Transverse colon (tissue), 4 donors: ENCODE measurements at regions not wholly inside any gene's neighbourhood (a gene's known extent, or its start where the extent isn't known, plus 50 kb on each side); places are given as distances from the start of the nearest gene placed in this dataset.

Source experiments
- DNase-seq: peaks from one replicate; pipeline ENCODE4 v3.0.0-alpha.2; 2019
- H3K27ac ChIP-seq, 4 donors: fragments of 200-600 bp; sonication (generic); 2 replicates each; pipeline ENCODE4 v1.5.1; 2016 to 2018; ENCODE audit warnings: inconsistent platforms in 4 of 4
- H3K27me3 ChIP-seq: fragments of 200-600 bp; sonication (generic); 2 replicates; pipeline ENCODE4 v1.5.1; 2017; ENCODE audit warnings: inconsistent platforms
- H3K36me3 ChIP-seq, 4 donors: fragments of 200-600 bp; sonication (generic); 2 replicates each; pipeline ENCODE4 v1.5.1; 2017 to 2019; ENCODE audit warnings: inconsistent platforms in 4 of 4
- H3K4me1 ChIP-seq, 4 donors: fragments of 200-600 bp; sonication (generic); 2 replicates each; pipeline ENCODE4 v1.5.1; 2017 to 2020; ENCODE audit warnings: inconsistent platforms in 4 of 4
- H3K4me3 ChIP-seq, 4 donors: fragments of 200-600 bp; sonication (generic); 1 replicate in 1 of 4; 2 replicates in 3 of 4; pipeline versions ENCODE4 v1.5.1 to v1.6.1; 2017 to 2019; ENCODE audit warnings: inconsistent platforms in 4 of 4
- H3K9me3 ChIP-seq, 2 donors: fragments of 200-600 bp; sonication (generic); 2 replicates each; pipeline ENCODE4 v1.5.1; 2017 to 2019; ENCODE audit warnings: inconsistent platforms in 2 of 2
- EP300 ChIP-seq: sonication (generic); formaldehyde crosslinking; IDR thresholded peaks from one replicate; pipeline ENCODE4 v1.6.1; 2017; ENCODE audit warnings: antibody characterized with exemption, low read depth
- POLR2A ChIP-seq: fragments of 450-650 bp; IDR thresholded peaks from one replicate; pipeline ENCODE4 v1.6.1; 2016; ENCODE audit warnings: antibody characterized with exemption, mild to moderate bottlenecking, moderate library complexity
- POLR2AphosphoS5 ChIP-seq, 3 donors: sonication (generic); formaldehyde crosslinking; IDR thresholded peaks; one replicate each; pipeline ENCODE4 v1.6.1; 2016; ENCODE audit warnings: antibody characterized with exemption in 3 of 3
- WGBS, 2 donors: methylation state at CpG; one replicate each; pipeline ENCODE4 v1.1.5; 2018; ENCODE audit warnings: low coverage in 1 of 2; 5-methylcytosine and 5-hydroxymethylcytosine counted together
- in situ Hi-C, 4 donors: fragments of 200-750 bp; cut with MboI; loops; one replicate each; pipeline versions ENCODE4 v1.15.0 to v1.15.1; 2017; ENCODE audit warnings: low sequenced_read_pairs in 3 of 4, low pct_ligation_motif_present in 1 of 4, low pct_unique_long_range_greater_than_20kb in 1 of 4
- intact Hi-C: fragments of 100-400 bp; cut with DNase I; formaldehyde crosslinking; loops from one replicate; pipeline ENCODE4 v1.15.1; 2023; ENCODE audit warnings: low total_unique reads
- TF ChIP-seq, protein P1 (sequence below), 5 experiments: fragments of 200-600 bp in 3 of 5; fragments of 450-650 bp in 2 of 5; sonication (generic) in 3 of 5; IDR thresholded peaks; 1 replicate in 2 of 5; 2 replicates in 3 of 5; pipeline ENCODE4 v1.5.1; 2016 to 2017; ENCODE audit warnings: antibody characterized with exemption in 5 of 5, inconsistent platforms in 3 of 5, mild to moderate bottlenecking in 2 of 5, moderate library complexity in 1 of 5

DNA sequence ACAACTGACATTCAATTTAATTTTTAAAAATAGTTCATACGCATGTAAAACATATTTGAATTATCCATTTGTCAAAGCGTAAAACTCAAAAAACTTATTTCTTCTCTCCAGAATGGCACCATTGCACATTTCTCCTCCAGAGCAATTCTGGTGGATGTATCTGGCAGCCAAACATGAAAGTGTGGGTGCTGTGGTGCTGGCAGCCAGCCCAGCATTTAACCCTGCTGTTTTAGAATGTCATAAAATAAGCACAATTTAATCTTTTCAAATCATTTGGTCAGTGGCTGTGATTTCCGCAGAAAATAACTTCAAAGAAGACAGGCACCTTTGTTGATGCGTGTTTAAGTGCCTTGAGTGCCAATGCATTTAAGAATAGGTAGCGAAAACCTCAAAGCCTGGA, 302.7 kb upstream of the MEOX2 start:
- no peak for TF ChIP-seq EP300
- TF ChIP-seq, protein P1, sequence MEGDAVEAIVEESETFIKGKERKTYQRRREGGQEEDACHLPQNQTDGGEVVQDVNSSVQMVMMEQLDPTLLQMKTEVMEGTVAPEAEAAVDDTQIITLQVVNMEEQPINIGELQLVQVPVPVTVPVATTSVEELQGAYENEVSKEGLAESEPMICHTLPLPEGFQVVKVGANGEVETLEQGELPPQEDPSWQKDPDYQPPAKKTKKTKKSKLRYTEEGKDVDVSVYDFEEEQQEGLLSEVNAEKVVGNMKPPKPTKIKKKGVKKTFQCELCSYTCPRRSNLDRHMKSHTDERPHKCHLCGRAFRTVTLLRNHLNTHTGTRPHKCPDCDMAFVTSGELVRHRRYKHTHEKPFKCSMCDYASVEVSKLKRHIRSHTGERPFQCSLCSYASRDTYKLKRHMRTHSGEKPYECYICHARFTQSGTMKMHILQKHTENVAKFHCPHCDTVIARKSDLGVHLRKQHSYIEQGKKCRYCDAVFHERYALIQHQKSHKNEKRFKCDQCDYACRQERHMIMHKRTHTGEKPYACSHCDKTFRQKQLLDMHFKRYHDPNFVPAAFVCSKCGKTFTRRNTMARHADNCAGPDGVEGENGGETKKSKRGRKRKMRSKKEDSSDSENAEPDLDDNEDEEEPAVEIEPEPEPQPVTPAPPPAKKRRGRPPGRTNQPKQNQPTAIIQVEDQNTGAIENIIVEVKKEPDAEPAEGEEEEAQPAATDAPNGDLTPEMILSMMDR (IDR thresholded peaks at IDR 0.05) = no peak
- no peak for TF ChIP-seq POLR2A
- no peak for TF ChIP-seq POLR2AphosphoS5 (IDR thresholded peaks at IDR 0.05)
- no peaks in the 10 kb centered on the region for H3K36me3 ChIP-seq
- no peaks in the 10 kb centered on the region for H3K4me1 ChIP-seq
- H3K27me3 ChIP-seq = no peaks in the 10 kb centered on the region
- 78 to 88% methylated on average over 5 of the region's 5 CpGs for WGBS, 2 donors
- H3K9me3 ChIP-seq = no peaks in the 10 kb centered on the region
- DNase-seq = no peak
- intact Hi-C loops (no loop called here), in situ Hi-C loops (no loop called here)
- H3K27ac ChIP-seq = no peak overlapping the region
- no peak overlapping the region for H3K4me3 ChIP-seq

DNA sequence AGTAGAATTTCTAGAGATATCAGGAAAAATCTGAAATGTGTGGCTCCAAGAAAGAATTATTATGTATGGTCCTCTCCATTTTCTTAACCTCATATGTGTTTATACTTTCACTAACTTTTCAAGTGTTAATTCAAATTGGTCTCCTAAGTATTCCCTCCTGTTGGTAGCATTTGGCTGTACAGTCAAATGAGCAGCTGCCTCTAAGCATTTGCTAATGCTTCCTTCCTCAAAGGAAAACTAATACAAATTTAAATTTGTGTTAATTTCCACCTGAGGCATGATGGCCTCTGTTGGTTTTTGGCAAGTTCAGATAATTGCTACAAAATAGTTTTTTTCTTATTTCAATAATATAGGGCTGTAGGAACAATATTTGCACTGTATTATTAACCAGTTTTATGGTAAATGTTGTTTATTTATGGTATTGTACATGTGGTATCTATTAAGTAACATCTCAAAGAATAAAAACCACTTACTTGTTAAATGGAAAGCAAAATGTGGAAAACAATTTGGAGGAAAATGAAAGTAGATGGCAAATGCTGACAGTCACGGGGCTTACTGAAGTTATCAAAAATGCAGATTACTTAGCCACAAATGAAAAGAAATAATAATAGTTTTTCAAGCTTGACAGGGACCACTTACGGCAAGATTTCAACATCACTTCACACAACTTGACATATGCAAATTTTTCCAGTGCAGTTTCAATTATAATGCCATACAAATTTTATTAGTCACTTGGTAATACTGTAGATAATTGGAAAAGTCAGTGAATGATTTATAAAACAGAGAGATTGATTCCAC, 299.3 kb upstream of the MEOX2 start:
- Histone ChIP-seq H3K9me3 (no peaks in the 10 kb centered on the region), H3K27me3 (no peaks in the 10 kb centered on the region), H3K36me3 (no peaks in the 10 kb centered on the region), H3K4me1 (no peaks in the 10 kb centered on the region), H3K27ac (no peak overlapping the region), H3K4me3 (no peak overlapping the region)
- DNase-seq = no peak
- 79 to 81% methylated on average over 2 of the region's 2 CpGs for WGBS, 2 donors
- in situ Hi-C loops = no loop called here
- intact Hi-C loops = no loop called here
- TF ChIP-seq EP300 (no peak), POLR2A (no peak), POLR2AphosphoS5 (IDR thresholded peaks at IDR 0.05) (no peak)
- TF ChIP-seq, protein P1 (IDR thresholded peaks at IDR 0.05) = no peak

DNA sequence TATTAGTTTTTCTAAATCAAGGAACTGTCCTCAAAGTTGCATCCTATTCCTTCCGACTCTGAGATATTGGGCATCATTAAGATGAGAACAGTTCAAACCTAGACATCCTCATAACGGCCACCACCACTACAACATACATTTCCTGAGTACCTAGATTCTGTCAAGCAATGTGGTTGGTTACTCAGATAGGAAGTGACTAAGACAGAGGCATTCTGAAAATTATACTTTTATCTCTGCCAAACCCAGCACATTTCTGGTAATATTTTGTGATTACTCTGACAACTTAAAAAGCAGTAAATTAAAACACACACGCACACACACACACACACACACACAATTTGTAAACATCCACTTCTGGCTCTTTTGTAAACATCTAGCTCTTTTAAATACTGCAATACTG, 291.2 kb upstream of the MEOX2 start:
- Histone ChIP-seq H3K27ac (no peak overlapping the region), H3K9me3 (no peaks in the 10 kb centered on the region), H3K36me3 (no peaks in the 10 kb centered on the region), H3K27me3 (no peaks in the 10 kb centered on the region), H3K4me1 (no peaks in the 10 kb centered on the region), H3K4me3 (no peak overlapping the region)
- DNase-seq = no peak
- WGBS, 2 donors = 39 to 75% methylated on average over 3 of the region's 3 CpGs
- in situ Hi-C loops (no loop called here), intact Hi-C loops (no loop called here)
- no peak for TF ChIP-seq EP300
- no peak for TF ChIP-seq POLR2A
- no peak for TF ChIP-seq POLR2AphosphoS5 (IDR thresholded peaks at IDR 0.05)
- TF ChIP-seq, protein P1 (IDR thresholded peaks at IDR 0.05) = no peak

DNA sequence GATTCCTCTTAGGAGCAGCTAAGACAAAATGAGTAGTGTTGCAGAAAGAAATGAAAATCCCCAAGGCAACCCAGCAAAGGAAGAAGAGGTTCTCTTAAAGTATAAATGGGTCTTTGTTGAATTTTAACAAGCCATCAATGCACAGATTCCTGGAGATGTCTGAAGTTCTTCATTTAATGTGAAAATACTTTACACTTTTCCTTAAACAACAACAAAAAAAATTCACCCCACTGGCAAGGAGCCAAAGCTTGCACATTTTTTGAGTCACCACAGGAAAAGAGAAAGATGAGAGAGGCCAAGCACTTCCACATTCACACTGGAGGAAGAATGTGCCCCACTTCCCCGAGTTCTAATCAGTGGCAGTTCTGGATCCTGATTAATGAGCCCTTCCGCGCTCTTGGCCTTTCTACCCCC, 286.4 kb upstream of the MEOX2 start:
- H3K4me1 ChIP-seq = no peaks in the 10 kb centered on the region
- in situ Hi-C loops = no loop called here
- 54 to 80% methylated on average over 2 to 3 of the region's 3 CpGs for WGBS, 2 donors
- no peak overlapping the region for H3K27ac ChIP-seq
- no peaks in the 10 kb centered on the region for H3K27me3 ChIP-seq
- TF ChIP-seq EP300 (no peak), POLR2AphosphoS5 (IDR thresholded peaks at IDR 0.05) (no peak), POLR2A (no peak)
- TF ChIP-seq, protein P1 (IDR thresholded peaks at IDR 0.05) = no peak
- H3K9me3 ChIP-seq = no peaks in the 10 kb centered on the region
- H3K36me3 ChIP-seq = no peaks in the 10 kb centered on the region
- H3K4me3 ChIP-seq = no peak overlapping the region
- intact Hi-C loops = no loop called here
- peak; percentile 8 for DNase-seq
